Naive thymus-derived CD8-positive, alpha-beta T cell (primary cell): ENCODE measurements at regions not wholly inside any gene's neighbourhood (a gene's known extent, or its start where the extent isn't known, plus 50 kb on each side); places are given as distances from the start of the nearest gene placed in this dataset.
"Not testable (repeated sequence)": the region's sequence is repeated elsewhere in the genome, so short reads cannot be mapped to it uniquely, and the experiment has no call there.

Source experiments
- ATAC-seq, 2 donors: fragments of 150-1000 bp; cut with Tn5 transposase in 1 of 2; sonication (Bioruptor Pico), chemical (Tn5 transposase) in 1 of 2; 1 replicate in 1 of 2; 2 replicates in 1 of 2; pipeline ENCODE4 v1.10.0; 2021; ENCODE audit warnings: mild to moderate bottlenecking in 2 of 2, moderate library complexity in 2 of 2
- POLR2A ChIA-PET: fragments of 350-600 bp; sonication (Branson Sonifier 250); formaldehyde crosslinking; loops from one replicate; lab custom pipeline; 2021; ENCODE audit warnings: antibody characterized with exemption; lab: Charles Lee
- DNase-seq, 10 donors: peaks; one replicate each; pipeline versions ENCODE4 v3.0.0 to v3.0.0-alpha.2; 2020 to 2022
- H3K27ac Mint-ChIP-seq, 10 donors: one replicate each; pipeline ENCODE4 v1.8.0; 2020 to 2022; ENCODE audit warnings: mild to moderate bottlenecking in 10 of 10, mixed read lengths in 10 of 10, moderate library complexity in 4 of 10, inconsistent platforms in 1 of 10
- H3K27me3 Mint-ChIP-seq, 5 donors: one replicate each; pipeline ENCODE4 v1.8.0; 2021 to 2022; ENCODE audit warnings: mixed read lengths in 5 of 5
- H3K36me3 Mint-ChIP-seq, 3 donors: one replicate each; pipeline ENCODE4 v1.8.0; 2020 to 2022; ENCODE audit warnings: mixed read lengths in 3 of 3, mild to moderate bottlenecking in 2 of 3, inconsistent platforms in 1 of 3
- H3K4me1 Mint-ChIP-seq, 4 donors: one replicate each; pipeline ENCODE4 v1.8.0; 2021 to 2022; ENCODE audit warnings: mixed read lengths in 4 of 4
- H3K4me3 Mint-ChIP-seq, 10 donors: one replicate each; pipeline ENCODE4 v1.8.0; 2020 to 2022; ENCODE audit warnings: mild to moderate bottlenecking in 10 of 10, mixed read lengths in 10 of 10, moderate library complexity in 6 of 10, inconsistent platforms in 1 of 10
- H3K9me3 Mint-ChIP-seq, 9 donors: one replicate each; pipeline ENCODE4 v1.8.0; 2020 to 2022; ENCODE audit warnings: mixed read lengths in 9 of 9, mild to moderate bottlenecking in 3 of 9, inconsistent platforms in 1 of 9, moderate library complexity in 1 of 9

DNA sequence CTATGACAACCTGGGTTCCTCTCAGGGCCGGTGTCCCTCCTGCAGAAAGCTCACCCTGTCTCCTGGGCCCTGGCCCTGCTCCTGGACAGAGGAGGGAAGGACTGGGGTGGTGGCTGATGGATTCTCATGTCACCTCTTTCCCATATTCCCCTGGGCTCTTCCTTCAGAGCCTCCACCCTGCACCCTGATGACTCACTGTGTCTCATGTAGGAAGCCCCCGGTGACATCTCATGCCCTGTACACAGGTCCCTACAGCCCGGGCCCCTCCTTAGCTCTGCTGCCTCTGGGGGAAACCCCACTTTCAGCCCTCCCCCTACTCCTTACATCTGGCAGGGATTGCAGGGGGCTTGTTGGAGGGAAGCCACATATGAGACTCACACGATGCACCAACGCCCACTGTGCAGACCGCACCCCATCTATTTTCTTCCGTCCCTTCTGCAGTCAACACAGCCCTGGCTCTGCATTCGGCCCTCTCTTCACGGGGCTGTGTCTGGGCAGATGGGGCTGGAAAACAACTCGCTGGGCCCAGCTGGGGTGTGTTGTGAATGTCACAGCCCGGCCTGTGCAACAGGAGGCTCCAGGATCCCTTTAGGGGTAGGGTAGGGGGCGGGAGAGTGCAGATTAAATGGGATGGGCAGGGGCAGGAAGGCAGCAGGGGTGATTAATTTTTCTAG lies 124.6 kb upstream of the SULF2 start:
- H3K4me1 Mint-ChIP-seq, H3K36me3 Mint-ChIP-seq, H3K27ac Mint-ChIP-seq, POLR2A ChIA-PET, ATAC-seq, H3K9me3 Mint-ChIP-seq, DNase-seq, H3K4me3 Mint-ChIP-seq: not testable (repeated sequence)
- H3K27me3 Mint-ChIP-seq = peaks cover 8 to 27% (median 9%) of the 10 kb centered on the region in 5 donors

DNA sequence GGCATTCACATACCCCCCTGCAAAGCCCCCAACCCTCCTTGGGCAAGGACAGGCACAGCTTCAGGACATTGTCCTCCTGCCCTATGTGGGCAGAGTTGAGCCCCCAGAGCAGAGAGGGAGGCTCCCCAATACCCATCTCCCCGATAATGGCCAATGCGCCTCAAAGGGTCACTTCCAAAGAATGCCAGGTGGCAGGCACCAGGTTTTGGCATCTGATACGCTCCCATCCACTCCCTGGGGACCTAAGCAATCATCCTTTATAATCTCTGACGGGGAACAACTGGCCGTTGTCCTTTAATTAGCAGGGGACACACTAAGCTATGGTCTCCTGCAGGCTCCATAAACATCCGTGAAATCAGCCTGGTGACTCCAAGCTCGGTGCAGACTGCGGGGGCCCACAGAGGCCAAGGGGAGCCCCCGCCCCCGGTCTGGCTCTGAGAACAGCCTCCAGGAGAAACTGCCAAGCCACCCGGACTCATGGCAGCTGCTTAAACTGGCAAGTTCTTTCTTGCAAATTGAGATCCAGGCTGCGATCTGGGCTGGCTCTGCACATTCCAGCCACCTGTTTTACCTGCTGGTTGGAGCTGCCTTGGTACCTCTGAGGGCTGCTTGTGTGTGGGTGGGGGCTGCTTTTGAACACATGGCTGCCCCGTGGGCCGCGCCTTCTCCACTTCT lies 123.2 kb upstream of the SULF2 start:
- DNase-seq, H3K4me1 Mint-ChIP-seq, H3K27ac Mint-ChIP-seq, POLR2A ChIA-PET, ATAC-seq, H3K9me3 Mint-ChIP-seq, H3K36me3 Mint-ChIP-seq, H3K4me3 Mint-ChIP-seq: not testable (repeated sequence)
- H3K27me3 Mint-ChIP-seq = peaks cover 6 to 26% (median 8%) of the 10 kb centered on the region in 5 donors

DNA sequence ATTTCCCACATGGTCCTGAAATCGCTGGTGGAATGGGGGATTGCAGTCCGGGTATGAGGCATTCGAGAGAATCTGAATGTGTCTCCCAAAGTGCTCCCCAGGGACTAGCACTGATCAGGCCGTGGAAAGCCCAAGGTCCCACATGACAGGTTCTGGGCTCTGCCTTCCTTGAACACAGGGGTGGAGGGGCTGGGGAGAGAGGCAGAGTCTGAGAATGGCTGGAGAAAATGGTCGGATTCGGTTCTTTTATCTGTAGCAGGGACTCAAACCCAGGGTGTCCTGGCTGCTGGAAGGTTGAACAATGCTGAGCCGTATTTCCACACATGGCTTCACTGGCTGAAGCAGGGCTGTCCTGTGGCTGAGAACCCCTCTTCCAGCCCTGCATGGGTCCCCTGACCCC lies 122.7 kb upstream of the SULF2 start:
- DNase-seq, H3K4me1 Mint-ChIP-seq, H3K9me3 Mint-ChIP-seq, H3K4me3 Mint-ChIP-seq, H3K27ac Mint-ChIP-seq, POLR2A ChIA-PET, H3K36me3 Mint-ChIP-seq, ATAC-seq: not testable (repeated sequence)
- H3K27me3 Mint-ChIP-seq = peaks cover under 1 to 22% (median 4%) of the 10 kb centered on the region in 5 donors

DNA sequence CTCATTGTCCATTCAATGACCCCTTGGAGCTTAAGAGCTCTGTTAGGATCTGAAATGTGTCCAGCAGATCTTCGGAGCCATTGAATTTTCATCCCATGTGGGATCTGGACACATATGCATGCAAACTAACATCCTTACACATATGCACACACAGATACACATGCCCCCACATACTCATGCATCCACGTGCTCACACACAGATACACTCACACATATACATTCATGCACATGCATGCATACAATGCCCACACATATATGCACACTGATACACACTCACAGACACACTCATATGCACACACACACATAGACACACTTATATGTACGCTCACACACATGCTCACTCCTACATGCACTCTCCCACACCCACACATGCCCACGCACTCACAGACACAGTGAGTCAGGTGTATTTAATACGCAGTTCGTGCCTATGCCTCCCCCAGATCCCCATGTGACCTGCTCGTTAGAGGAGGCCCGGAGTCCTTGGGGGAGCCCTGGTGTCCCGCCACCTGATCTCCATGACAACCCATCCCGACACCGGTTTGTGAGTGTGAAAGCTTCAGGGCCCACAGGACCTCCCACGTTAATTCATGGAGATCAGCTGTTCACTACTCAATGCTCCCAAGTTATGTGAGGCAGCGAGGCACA lies 121.9 kb upstream of the SULF2 start:
- H3K27me3 Mint-ChIP-seq = peaks cover 0 to 20% (median 4%) of the 10 kb centered on the region in 5 donors
- ATAC-seq (no peak), DNase-seq (no peak)
- H3K27ac Mint-ChIP-seq = no peak overlapping the region
- no peaks in the 10 kb centered on the region for H3K4me1 Mint-ChIP-seq
- POLR2A ChIA-PET = no interaction called here
- no peaks in the 10 kb centered on the region for H3K36me3 Mint-ChIP-seq
- no peak overlapping the region for H3K4me3 Mint-ChIP-seq
- no peaks in the 10 kb centered on the region for H3K9me3 Mint-ChIP-seq

DNA sequence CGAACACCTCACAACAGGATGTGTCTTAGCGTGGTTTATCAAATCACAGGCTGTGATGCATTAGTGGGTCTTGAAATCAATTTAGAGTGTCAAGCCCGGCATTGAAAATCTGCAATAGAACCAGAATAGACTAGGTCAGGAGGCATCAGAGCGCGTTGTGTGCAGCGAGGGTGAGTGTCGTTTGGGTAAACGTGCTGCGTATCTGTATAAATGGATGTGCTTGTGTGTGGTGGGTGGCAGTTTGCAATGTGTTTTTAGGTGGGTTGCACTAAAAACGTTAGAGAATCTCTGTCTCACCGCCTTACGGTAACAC lies 121.0 kb upstream of the SULF2 start:
- Mint-ChIP-seq H3K36me3 (no peaks in the 10 kb centered on the region), H3K27ac (no peak overlapping the region), H3K9me3 (no peaks in the 10 kb centered on the region), H3K27me3 (peaks cover 0 to 12% (median 3%) of the 10 kb centered on the region in 5 donors), H3K4me3 (no peak overlapping the region), H3K4me1 (no peaks in the 10 kb centered on the region)
- POLR2A ChIA-PET = no interaction called here
- DNase-seq = no peak
- no peak for ATAC-seq

DNA sequence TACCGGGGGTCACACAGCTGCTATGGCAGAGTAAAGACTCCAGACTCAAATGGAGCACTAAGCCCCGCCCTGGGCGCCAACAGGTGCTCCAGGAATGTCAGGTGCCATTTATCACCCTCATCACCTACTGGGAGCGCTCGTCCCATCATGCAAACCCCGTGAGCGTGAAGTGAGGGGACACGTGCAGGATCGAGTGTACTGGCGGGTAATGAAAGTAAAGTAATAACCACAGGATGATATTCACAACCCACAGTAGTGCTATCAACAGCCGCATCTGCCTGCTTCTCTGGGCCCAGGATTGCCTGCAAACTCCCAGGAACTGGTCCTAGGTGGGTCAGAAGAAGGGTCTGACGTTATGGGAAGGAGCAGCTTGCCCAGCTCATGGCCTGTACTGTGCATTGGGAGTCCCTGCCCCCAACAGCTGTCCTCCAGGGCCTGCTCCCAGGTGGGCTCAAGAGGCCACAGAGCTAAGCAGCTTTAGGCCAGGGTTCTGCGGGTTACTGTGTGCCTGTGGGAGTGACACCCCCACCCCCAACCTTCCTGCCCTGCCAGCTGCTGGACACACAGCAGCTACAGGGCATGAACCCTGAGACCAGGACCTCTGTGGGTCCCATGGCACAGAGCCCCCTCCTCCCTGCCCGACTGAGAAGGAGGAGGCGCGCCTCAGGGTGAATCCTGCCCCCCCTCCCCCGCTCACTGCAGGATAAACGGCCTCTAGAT lies 120.5 kb upstream of the SULF2 start:
- Mint-ChIP-seq H3K27ac (no peak overlapping the region), H3K27me3 (peaks cover 0 to 12% (median 2%) of the 10 kb centered on the region in 5 donors), H3K36me3 (no peaks in the 10 kb centered on the region), H3K4me3 (no peak overlapping the region), H3K4me1 (no peaks in the 10 kb centered on the region), H3K9me3 (no peaks in the 10 kb centered on the region)
- DNase-seq (no peak), ATAC-seq (no peak)
- POLR2A ChIA-PET = no interaction called here

DNA sequence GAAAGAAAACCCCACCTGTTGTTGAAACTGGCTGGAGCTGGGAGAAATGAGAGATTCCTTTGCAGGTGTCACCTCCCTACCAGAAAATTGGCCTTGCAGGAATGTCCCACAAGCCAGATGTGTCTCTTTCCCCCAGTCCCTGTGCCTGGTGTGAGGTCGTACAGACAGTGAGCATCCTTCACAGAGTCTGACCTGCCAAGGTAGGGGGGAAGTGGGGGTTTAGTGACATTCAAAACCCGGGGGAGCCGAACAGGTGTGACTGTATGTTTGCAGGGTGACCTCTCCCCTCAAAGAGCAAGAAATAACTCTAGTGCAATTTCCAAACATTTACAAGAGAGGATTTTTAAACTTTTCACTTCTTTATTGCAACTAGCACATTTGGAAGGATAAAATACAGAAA lies 117.7 kb upstream of the SULF2 start:
- ATAC-seq, H3K4me1 Mint-ChIP-seq, H3K36me3 Mint-ChIP-seq, POLR2A ChIA-PET, H3K27ac Mint-ChIP-seq, H3K9me3 Mint-ChIP-seq, DNase-seq, H3K27me3 Mint-ChIP-seq, H3K4me3 Mint-ChIP-seq: not testable (repeated sequence)

DNA sequence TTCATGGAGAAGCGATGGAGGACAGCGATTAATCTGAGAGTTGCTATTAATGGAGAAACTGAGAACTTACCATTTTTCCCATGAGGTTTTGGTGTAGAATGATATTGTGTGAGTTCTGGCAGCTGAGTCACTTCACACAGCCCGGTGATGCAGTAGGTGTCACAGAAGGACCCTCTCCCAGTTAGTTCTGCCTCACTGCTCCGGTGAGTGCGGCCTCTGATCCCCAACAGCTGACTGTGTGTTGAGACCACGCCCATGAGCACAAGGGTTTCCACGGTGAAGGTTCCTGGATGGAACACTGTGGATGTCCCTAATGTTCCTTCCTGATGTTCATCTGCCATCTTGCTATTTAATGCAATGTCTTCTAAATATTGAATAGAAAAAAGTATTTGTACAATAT lies 114.0 kb upstream of the SULF2 start:
- H3K9me3 Mint-ChIP-seq, POLR2A ChIA-PET, H3K4me1 Mint-ChIP-seq, H3K4me3 Mint-ChIP-seq, ATAC-seq, DNase-seq, H3K27me3 Mint-ChIP-seq, H3K36me3 Mint-ChIP-seq, H3K27ac Mint-ChIP-seq: not testable (repeated sequence)

DNA sequence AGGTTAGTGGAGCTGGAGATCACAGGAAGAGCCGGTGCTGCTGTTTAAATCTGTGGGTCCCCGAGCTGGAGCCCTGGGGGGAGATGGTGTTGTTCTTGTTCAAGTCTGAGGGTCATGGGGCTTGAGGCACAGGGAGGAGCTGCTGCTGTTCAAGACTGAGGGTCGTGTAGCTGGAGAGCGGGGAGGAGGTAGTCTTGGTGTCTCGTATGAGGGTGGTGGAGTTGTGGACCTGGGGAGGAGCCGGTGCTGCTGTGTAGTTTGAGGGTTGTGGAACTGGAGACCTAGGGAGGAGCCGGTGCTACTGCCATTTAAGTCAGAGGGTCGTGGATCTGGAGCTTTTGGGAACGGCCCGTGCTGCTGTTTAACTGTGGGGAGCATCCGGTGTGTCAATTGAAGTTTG lies 112.2 kb upstream of the SULF2 start:
- POLR2A ChIA-PET = no interaction called here
- Mint-ChIP-seq H3K27me3 (peaks cover 0 to 4% (median 3%) of the 10 kb centered on the region in 5 donors), H3K4me1 (peaks cover 0 to 2% (median 0%) of the 10 kb centered on the region in 4 donors), H3K9me3 (no peaks in the 10 kb centered on the region), H3K27ac (no peak overlapping the region), H3K36me3 (no peaks in the 10 kb centered on the region), H3K4me3 (no peak overlapping the region)
- DNase-seq (no peak), ATAC-seq (no peak)

DNA sequence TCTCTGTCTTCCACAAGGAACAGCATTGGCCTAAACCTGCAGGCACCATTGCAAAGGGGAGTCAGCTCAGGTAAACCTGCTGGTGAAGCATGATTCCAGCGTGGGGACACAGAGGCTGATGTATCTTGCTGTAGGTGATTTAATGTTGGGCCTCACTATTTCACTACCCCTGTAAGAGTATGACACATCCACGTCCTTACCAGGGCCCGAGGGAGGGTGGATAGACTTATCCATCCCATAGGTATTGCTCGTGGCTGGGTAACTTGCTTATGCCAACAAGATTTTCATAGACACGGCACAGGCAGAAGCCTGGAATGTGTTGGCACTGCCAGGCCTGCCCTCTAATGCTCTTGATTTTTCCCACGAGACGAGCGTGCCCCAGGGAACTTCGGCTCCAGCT lies 107.4 kb upstream of the SULF2 start:
- H3K27ac Mint-ChIP-seq, POLR2A ChIA-PET, ATAC-seq, H3K4me3 Mint-ChIP-seq, DNase-seq, H3K4me1 Mint-ChIP-seq, H3K9me3 Mint-ChIP-seq, H3K36me3 Mint-ChIP-seq, H3K27me3 Mint-ChIP-seq: not testable (repeated sequence)

DNA sequence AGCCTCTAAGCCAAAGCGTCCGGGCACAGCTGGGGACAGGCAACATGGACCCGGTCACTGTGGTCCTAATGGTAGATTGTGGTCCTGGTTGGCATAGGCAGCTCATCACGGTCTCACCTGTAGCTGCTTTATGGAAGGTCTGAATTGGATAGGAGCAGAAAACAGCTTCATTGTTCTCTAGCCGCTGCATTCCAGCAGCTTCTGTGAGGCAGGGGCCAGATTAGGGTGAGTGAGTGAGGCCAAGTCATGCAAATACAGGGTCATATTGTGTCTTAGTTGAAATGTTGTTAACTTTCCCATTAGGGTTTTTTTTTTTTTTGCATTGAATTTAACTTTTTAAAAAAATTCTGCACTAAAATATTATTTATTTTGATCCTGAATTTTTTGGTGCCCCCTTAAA lies 105.4 kb upstream of the SULF2 start:
- H3K27me3 Mint-ChIP-seq, H3K9me3 Mint-ChIP-seq, H3K36me3 Mint-ChIP-seq, H3K4me1 Mint-ChIP-seq, POLR2A ChIA-PET, ATAC-seq, H3K4me3 Mint-ChIP-seq, H3K27ac Mint-ChIP-seq, DNase-seq: not testable (repeated sequence)

DNA sequence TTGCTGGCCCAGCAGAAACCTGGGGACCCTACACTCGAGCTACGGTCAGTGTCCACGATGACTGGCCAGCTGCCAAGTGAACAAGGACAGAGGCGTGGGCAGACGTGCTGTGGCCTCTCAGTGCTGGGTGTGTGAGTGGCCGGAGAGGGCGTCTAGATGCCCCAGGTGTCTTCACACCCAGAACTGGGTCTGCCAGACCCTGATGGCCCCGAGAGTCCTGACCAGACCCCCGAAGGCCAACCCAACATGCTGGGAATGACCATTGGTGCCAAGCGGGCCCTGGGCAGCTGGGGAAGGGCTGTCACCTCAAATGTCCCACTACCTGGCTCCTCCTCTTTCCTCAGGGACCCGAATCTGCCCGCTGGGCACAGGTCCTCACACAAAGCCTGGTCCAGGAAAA lies 104.5 kb upstream of the SULF2 start:
- not testable (repeated sequence) for H3K27me3 Mint-ChIP-seq, H3K9me3 Mint-ChIP-seq

DNA sequence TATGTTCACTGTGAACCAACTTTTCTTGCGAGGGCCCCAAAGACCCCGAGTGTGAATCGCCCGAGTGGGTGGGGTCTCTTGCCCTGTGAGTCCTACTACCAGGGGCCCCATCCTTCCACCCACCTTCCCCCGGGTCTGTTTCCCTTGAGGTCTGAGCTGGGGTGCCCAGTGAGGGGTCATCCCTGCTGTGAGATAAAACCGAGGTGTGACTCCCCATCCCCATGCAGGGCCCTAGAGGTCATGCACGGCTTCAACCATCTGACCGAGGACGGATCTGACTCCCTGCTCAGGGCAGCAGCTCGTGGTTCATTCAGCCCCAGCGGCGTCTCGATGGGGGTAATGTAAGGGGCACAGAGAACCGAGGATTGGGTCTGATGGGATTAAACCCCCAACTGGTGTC lies 103.1 kb upstream of the SULF2 start:
- no peak for ATAC-seq
- no peak overlapping the region for H3K27ac Mint-ChIP-seq
- no peak overlapping the region for H3K4me3 Mint-ChIP-seq
- no peaks in the 10 kb centered on the region for H3K36me3 Mint-ChIP-seq
- POLR2A ChIA-PET = no interaction called here
- peaks cover 0 to 8% (median 0%) of the 10 kb centered on the region in 5 donors for H3K27me3 Mint-ChIP-seq
- DNase-seq = no peak
- H3K9me3 Mint-ChIP-seq = no peaks in the 10 kb centered on the region
- H3K4me1 Mint-ChIP-seq = no peaks in the 10 kb centered on the region

More for the DNA sequence above, 104.5 kb upstream of the SULF2 start:
- H3K36me3 Mint-ChIP-seq, POLR2A ChIA-PET, H3K4me1 Mint-ChIP-seq, ATAC-seq, H3K27ac Mint-ChIP-seq, DNase-seq, H3K4me3 Mint-ChIP-seq: not testable (repeated sequence)
